RWPE1 (cell line): ENCODE measurements at regions not wholly inside any gene's neighbourhood (a gene's known extent, or its start where the extent isn't known, plus 50 kb on each side); places are given as distances from the start of the nearest gene placed in this dataset.

ENCODE experiments used
- CTCF ChIA-PET: fragments of 350-600 bp; sonication (Branson Sonifier 250); formaldehyde crosslinking; extraction: SDS; loops from one replicate; lab custom pipeline; 2021; lab: Yijun Ruan, JAX
- POLR2A ChIA-PET: fragments of 400-600 bp; formaldehyde crosslinking; extraction: SDS; loops from one replicate; lab custom pipeline; 2020; ENCODE audit warnings: antibody characterized with exemption; ENCODE audit not compliant: low non-redundant PET; lab: Yijun Ruan, JAX
- DNase-seq: peaks from one replicate; pipeline ENCODE4 v3.0.0; 2012; ENCODE audit warnings: low spot score
- H3K27ac ChIP-seq: fragments of 450-650 bp; 2 replicates; pipeline ENCODE4 v1.5.1; 2017
- TF ChIP-seq, protein P1 (sequence below): fragments of 450-650 bp; conservative IDR thresholded peaks from 2 replicates; pipeline ENCODE4 v1.5.1; 2017; ENCODE audit warnings: low read depth, mild to moderate bottlenecking

DNA sequence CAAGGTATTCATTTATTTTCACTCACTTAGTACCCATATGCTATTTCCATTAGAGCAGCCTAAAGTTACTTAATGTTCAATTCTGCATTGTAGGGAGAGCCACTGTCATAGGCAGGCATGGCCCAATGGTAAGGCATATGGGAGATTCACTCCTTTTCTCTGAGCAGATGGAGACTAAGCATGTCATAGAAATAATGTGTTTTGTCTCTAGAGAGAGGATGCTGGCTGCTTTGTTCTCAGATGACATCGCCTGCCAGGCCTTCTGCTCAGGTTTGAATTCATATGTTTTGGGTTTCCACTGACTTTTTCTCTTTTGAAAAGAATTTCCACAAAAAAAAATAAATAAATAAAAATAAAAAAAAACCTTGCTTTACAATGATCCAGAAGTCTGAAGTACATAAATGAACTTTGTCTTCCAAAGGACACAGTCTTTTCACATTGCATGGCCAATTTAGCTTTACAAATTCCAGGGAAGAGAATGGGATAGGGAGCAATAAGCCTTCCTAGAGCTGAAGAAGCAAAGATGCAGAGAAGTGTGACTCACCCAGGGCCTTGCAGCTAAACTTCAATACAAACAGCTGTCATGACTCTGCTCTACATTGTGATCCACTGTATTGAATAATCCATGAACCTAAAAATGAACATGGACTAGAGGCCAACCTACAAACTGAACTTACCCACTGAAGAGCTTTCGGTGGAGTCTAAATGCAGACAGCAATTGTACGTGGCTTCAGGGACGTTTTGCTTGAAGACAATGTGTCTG lies 422.5 kb downstream of the CMPK2 start:
- no peak for DNase-seq
- no peak overlapping the region for H3K27ac ChIP-seq
- POLR2A ChIA-PET = no interaction called here
- TF ChIP-seq, protein P1, sequence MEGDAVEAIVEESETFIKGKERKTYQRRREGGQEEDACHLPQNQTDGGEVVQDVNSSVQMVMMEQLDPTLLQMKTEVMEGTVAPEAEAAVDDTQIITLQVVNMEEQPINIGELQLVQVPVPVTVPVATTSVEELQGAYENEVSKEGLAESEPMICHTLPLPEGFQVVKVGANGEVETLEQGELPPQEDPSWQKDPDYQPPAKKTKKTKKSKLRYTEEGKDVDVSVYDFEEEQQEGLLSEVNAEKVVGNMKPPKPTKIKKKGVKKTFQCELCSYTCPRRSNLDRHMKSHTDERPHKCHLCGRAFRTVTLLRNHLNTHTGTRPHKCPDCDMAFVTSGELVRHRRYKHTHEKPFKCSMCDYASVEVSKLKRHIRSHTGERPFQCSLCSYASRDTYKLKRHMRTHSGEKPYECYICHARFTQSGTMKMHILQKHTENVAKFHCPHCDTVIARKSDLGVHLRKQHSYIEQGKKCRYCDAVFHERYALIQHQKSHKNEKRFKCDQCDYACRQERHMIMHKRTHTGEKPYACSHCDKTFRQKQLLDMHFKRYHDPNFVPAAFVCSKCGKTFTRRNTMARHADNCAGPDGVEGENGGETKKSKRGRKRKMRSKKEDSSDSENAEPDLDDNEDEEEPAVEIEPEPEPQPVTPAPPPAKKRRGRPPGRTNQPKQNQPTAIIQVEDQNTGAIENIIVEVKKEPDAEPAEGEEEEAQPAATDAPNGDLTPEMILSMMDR = no peak
- CTCF ChIA-PET = no interaction called here

DNA sequence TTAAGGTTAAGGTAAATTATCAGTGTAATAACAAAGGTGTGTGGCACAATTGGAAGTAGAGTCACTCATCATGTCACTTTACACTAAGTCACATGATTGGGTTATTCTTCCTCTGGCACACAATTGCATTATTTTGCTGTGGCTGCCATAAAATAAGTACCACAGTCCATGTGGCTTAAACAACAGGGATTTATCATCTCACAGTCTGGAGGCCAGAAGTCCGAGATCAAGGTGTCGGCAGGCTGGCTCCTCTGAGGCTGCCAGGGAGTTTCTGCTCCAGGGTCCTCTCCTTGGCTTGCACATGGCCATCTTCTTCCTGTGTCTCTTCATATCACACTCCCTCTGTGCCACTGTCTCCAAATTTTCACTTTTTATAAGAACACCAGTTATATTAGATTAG lies 421.2 kb downstream of the CMPK2 start:
- TF ChIP-seq, protein P1 = no peak
- CTCF ChIA-PET = no interaction called here
- POLR2A ChIA-PET = no interaction called here
- H3K27ac ChIP-seq = no peak overlapping the region
- DNase-seq = no peak

DNA sequence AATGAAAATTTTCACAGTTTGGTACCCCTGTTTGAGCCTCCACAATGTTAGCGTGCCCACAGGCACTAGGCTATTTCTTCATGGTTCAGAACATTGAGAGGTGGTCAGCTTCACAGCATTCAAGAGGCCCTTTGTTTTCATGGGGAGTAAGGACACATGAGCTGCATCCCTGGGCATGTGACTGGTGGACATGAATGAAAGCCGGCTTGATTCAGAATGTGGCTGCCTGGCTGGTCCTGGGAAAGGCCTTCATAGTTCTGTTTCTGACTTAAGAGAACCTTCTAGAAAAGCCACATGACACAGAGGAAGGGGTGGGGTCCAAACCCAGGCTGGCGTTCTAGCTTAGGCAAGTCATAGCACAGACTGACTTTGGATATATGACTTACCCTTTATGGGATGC lies 420.6 kb downstream of the CMPK2 start:
- TF ChIP-seq, protein P1 = no peak
- H3K27ac ChIP-seq = no peak overlapping the region
- ChIA-PET POLR2A (no interaction called here), CTCF (no interaction called here)
- DNase-seq = no peak

DNA sequence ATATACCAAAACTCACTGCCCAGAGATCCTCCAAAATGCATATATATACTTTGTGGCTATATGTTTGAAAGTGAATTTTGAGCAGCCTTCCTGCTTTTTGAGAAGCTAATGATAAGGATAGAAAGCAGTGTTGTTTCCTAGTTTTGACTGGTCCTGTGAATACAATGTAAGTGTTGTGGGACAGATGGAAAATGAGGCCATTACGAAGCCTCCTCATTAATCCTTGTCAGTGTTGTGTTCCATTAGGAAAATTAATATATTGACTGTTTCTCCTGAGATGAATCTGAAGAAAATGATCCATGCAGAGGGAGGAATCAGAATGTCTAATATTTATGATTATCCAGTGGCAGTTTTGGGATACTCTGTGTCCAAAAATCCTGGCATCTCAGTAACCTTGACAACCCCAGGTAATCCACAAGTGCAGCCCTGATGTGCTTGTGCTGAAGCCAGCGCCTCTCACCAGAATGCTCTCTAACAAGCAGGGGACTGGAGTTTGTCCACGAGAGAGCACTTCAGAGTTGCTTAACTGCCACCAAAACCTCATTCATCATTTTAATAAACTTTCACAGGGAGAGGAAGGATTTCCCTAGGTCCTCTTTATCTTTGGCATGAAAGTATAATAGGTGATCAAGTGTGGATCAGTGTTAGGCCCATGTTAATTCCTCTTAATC lies 418.6 kb downstream of the CMPK2 start:
- no peak overlapping the region for H3K27ac ChIP-seq
- ChIA-PET POLR2A (no interaction called here), CTCF (no interaction called here)
- TF ChIP-seq, protein P1 = no peak
- no peak for DNase-seq

DNA sequence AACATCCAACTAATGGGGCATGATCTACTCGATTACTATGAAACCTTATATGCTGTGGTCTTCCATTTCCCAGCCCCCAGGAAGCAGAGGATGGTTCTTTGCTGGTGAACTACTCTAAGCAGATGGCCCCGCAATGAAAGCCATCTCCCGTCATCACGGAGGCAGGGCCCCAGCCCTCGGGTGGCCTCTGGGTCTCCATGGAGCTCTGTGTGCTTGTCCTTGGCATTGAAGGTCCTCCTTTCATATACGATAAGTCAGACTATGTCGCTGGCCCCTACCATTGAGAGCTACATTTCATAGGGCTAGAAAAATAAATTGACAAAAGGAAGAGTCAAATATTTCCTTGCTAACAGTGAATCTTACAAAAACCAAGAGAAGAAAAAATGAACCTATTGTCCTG lies 416.8 kb downstream of the CMPK2 start:
- ChIA-PET CTCF (no interaction called here), POLR2A (no interaction called here)
- no peak for DNase-seq
- H3K27ac ChIP-seq = no peak overlapping the region
- TF ChIP-seq, protein P1 = no peak

DNA sequence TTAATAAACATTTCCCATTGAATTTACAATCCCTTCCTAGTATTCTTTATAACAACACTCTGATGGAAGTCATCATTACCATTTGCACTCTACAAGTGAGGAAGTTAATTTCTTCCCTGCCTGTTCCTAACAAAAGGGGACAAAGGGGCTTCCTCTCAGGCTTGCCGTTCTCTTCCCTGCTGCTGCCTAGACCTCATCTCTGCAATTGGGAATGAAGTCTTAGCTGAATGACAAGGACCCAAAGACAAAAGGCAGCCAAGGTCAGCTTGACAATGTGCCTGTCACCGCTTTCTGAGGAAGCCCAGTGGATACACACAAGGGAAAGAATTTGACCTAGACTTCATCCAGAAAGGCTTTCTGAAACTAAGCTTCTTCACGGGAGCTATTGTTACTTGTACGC lies 416.4 kb downstream of the CMPK2 start:
- DNase-seq = no peak
- CTCF ChIA-PET = no interaction called here
- POLR2A ChIA-PET = no interaction called here
- H3K27ac ChIP-seq = no peak overlapping the region
- TF ChIP-seq, protein P1 = no peak
